C4-2B (cell line): ENCODE measurements at regions not wholly inside any gene's neighbourhood (a gene's known extent, or its start where the extent isn't known, plus 50 kb on each side); places are given as distances from the start of the nearest gene placed in this dataset.

Experiments
- H3K27ac ChIP-seq: fragments of 450-650 bp; 2 replicates; pipeline ENCODE4 v1.5.1; 2017
- ZFX ChIP-seq: fragments of 450-650 bp; IDR thresholded peaks from 2 replicates; pipeline ENCODE4 v1.6.1; 2017
- TF ChIP-seq, protein P1 (sequence below): fragments of 450-650 bp; conservative IDR thresholded peaks from 2 replicates; pipeline ENCODE4 v1.5.1; 2017; ENCODE audit warnings: mild to moderate bottlenecking

GRCh38 chr9:118426772-118427171, 722.6 kb downstream of the TLR4 start:
- no peak overlapping the region for H3K27ac ChIP-seq
- TF ChIP-seq, protein P1, sequence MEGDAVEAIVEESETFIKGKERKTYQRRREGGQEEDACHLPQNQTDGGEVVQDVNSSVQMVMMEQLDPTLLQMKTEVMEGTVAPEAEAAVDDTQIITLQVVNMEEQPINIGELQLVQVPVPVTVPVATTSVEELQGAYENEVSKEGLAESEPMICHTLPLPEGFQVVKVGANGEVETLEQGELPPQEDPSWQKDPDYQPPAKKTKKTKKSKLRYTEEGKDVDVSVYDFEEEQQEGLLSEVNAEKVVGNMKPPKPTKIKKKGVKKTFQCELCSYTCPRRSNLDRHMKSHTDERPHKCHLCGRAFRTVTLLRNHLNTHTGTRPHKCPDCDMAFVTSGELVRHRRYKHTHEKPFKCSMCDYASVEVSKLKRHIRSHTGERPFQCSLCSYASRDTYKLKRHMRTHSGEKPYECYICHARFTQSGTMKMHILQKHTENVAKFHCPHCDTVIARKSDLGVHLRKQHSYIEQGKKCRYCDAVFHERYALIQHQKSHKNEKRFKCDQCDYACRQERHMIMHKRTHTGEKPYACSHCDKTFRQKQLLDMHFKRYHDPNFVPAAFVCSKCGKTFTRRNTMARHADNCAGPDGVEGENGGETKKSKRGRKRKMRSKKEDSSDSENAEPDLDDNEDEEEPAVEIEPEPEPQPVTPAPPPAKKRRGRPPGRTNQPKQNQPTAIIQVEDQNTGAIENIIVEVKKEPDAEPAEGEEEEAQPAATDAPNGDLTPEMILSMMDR, result no peak
- no peak for TF ChIP-seq ZFX

- H3K27ac ChIP-seq, result no peak overlapping the region
- TF ChIP-seq ZFX, result no peak
- TF ChIP-seq, protein P1, result no peak
Observed at GRCh38 chr9:118438810-118439209, 734.6 kb downstream of the TLR4 start.

DNA sequence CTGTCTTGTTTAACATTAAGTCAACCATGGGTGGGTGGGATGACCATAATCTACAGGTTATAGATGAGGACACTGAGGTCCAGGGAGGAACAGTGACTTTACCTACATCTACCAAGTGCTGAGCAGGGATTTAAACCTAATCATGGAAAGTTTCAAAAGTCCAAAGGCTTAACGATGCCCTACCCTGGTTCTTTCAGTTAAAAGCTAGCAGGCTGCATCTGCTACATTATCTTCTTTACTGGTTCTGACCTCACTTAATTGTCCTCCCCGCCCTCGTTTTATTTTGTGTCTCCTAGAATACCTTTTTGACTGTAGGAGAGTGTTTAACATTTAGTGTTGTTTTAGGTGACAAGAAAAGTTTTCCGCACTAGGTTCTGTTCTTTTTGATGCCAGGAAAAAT, 735.2 kb downstream of the TLR4 start:
- TF ChIP-seq, protein P1, result no peak
- TF ChIP-seq ZFX, result no peak
- H3K27ac ChIP-seq, result no peak overlapping the region

DNA sequence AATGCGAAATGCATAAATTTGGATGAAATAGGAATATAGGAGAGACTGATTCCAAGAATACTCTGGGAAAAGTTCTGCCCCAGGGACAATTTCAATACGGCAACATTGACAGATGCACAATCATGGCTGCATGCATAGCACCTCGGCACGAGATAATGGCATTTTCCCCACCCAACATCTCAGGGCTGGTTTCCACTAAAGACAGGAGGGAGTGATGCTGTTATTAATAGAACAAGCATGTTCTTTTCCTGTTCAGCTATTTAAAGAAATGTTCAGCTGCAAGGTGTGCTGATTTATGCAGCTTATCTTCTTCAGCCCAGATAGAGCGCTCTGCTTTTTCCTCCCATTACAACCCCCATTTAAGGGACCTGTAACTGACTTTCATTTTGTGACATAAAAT, 740.2 kb downstream of the TLR4 start:
- TF ChIP-seq ZFX, result no peak
- TF ChIP-seq, protein P1, result no peak
- H3K27ac ChIP-seq, result no peak overlapping the region

GRCh38 chr9:118446943-118447639, 742.9 kb downstream of the TLR4 start:
- no peak overlapping the region for H3K27ac ChIP-seq

DNA sequence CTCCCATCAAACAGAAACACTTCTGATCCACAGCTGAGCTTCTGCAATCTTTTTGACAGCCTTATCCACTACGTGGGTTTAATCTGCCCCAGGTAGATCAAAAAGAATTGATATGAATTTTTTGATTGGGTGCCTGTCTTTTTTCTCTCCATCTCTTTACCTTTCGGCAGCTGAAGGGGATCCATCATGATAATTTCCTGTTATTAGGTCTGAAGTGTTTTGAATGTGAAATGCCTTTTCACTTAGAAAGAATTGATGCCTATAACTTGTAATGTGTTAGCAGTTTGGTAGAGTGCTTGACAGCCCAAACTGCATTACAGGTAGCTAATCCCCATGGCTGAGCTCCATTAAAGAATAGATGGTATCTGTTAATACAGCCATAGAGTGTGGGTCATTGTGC, 745.4 kb downstream of the TLR4 start:
- TF ChIP-seq, protein P1, result no peak
- TF ChIP-seq ZFX, result no peak
- no peak overlapping the region for H3K27ac ChIP-seq

More at GRCh38 chr9:118446943-118447639, 742.9 kb downstream of the TLR4 start:
- TF ChIP-seq, protein P1, result no peak
- TF ChIP-seq ZFX, result no peak

- H3K27ac ChIP-seq, result no peak overlapping the region
- TF ChIP-seq ZFX, result no peak
Observed at GRCh38 chr9:118455259-118455658, 751.1 kb downstream of the TLR4 start.

- TF ChIP-seq, protein P1, result no peak
- TF ChIP-seq ZFX, result no peak
- no peak overlapping the region for H3K27ac ChIP-seq
Observed at GRCh38 chr9:118455788-118456187, 751.6 kb downstream of the TLR4 start.
